ENCODE measurements at regions not wholly inside any gene's neighbourhood (a gene's known extent, or its start where the extent isn't known, plus 50 kb on each side); places are given as distances from the start of the nearest gene placed in this dataset.

DNA sequence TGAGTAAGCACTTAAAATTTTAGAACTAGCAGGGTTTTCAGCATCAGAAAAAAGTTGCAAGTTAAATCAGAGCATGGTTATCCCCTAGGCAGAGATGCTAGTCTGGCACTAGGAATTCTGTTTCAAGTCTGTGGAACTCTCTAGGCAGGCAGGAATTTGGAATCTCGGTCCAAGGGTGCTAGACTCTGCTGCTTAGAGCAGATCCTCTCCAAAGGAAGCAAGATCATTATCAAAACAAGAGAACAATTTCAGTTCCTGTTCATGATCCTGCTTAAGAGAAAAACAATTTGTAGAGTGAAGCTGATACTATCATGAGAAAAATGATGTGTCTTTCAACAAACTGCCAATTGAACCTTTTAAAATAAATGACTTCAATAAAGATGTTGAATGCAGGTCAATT lies 420.7 kb downstream of the KIF4B start:
- DNase-seq: no peak

DNA sequence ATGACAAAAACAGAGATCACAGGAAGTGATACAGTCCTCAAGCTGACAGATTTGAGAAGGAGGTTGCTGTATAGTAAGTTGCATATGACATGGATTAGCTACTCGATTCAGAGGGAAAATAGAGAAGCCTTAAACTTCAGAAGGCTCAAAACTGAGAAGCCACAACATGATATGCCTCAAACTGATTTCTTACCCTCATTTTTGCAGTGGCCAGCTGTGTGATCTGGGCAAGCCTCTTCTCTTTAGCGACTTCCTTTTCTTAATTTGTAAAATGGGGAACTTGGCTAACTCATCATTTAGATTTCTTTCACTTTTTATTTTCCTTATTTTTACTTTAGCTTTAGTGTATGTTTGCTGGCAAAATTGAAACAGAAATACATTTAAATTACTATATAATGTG lies 421.1 kb downstream of the KIF4B start:
- no peak for DNase-seq

DNA sequence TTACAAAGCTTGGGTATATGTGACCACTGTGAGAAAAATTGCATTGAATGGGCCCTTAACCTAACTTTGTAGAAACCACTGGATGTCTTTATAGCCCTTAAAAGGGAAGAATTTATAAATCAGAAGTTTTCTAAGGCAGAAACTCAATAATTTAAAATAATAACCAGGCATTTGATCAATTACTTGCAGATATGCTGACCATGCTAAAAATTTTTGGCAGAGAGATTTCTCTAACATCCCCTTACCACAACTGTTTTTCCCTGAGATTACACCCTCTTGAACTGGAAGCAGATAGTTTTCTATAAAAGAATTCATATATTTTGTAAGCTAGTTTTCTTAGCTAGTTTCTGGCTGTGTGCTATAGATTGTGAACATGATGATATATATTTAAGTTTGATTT lies 428.3 kb downstream of the KIF4B start:
- no peak for DNase-seq

DNA sequence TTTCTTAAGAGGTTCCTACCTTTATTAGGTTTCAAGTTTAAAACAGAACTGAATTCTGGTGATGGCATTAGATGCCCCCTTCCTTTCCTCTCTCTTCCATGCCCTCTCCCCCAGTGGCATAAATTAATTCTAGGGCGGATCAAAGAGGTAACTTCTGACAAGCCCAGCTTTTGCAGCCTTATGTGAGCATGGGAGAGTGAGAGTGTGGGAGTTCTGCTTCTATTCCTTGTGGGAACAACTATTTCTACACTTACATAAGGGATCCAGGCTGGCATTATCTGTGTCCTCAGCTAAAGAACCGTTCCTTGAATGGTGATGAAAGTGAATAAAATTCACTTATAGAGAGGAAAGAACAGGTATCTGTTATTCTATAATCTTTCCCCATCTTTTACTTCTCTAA lies 437.6 kb downstream of the KIF4B start:
- DNase-seq: no peak

DNA sequence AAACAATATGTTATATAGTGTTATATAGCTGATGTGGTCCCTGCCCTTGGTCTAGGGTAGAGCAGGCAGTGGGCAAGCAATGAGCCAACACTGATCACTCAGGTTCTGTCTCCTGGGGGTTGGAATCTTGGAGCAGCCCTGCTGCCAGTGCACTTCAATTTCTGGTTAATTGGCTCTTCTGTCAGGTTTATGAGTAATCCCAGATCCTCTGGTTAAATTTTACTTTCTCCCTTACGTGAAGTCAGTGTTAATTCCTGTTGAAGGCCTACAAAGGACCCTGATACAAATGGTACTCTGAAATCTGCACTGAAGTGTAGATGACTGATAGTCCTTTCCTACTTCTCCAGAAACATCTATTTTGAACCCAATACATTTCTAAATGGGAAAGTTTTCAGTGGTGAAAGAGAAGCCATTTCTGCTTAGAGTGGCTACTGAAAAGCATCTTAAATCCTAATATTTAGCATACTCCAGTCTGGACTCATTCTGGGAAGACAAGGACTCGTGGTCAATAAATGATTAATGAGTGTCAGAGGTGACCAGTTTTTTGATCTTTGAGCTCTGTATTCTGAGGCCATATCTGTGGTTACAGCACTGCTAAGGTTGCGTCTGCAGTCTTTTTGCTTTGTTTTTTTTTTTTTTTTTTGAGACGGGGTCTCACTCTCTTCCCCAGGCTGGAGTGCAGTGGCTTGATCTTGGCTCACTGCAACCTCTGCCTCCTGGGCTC lies 442.4 kb downstream of the KIF4B start:
- no peak for DNase-seq

DNA sequence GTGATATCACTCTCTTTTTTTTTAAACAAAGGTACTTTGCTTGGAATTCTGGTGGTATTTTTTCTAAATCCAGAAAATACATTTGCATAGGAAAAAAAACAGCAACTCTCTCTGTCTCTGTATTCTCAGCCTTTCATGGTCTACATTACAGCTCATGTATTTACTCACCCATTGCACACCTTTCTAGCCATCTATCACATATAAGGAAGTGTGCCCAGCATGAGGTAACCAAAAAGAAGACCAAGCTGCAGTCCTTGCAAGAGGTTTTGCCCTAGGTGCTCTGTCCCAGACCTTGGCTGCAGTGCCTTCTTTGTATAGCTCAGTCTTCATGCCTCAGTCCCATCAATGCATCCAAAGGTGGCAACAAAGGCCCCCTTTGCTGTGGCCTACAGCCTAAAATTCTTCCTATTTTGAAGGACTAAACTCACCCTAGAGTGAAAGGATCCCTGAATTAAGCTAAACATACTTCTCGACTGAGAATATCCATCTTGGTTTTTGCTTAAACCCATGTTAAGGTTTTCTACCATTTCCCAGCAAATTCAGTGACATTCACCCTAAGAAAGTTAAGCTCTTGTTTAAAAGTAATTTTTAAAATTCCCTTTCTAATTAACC lies 446.4 kb downstream of the KIF4B start:
- DNase-seq: no peak

DNA sequence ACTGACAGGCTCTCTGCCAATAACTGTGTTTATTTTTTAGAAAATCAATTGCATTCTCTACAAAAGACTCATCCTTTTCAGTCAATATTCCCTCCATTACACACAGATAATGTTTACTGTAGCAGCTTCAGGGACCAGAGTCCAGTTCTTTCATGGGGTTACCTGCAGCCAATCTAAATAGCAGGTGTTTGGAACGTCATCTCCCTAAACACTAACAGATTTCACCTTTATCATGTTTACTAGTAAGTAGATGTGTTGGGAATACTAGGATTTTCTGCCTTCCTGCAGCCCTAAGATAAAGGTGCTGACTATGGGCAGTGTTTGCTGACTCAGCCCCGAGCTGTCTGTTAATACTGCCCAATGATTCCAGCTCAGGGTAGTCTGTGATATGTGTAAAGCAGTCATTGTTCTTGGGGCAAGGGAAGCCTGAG lies 447.0 kb downstream of the KIF4B start:
- no peak for DNase-seq

DNA sequence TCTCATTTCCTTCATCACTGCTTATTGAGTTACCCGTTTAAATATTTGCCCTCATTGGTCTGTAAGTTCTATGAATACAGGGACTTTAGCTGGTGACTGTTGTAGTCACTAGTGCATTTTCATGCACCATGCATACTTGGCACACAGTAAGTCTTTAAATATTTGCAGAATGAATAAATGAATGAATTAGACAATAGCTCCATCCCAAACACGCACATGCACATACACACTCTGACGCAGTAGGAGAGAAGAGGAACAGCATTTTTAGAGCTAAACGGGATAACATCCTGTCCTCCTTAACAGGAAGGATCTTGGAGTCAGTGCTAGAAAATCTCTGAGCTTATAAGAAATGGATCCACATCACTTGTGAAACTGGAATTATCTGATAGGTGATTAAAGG lies 447.7 kb downstream of the KIF4B start:
- no peak for DNase-seq

DNA sequence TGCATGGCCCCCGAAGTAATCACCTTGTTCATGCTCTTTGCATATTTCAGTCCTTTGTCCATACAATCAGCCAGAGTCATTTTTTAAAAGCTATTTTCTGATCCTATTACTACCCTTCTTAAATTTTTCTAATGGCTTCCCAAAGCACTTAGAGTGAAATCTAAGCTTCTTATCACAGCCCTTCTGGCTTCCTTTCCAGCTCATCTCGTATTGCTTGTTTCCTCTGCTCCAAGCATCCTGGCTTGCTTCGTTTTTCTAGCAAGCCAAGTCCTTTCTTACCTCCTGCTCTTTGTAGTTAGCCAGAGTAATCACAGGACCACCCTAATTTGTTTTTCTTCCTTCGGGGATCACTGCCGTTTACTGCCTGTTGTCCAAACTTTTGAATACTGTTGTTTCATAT lies 453.3 kb downstream of the KIF4B start:
- no peak for DNase-seq

DNA sequence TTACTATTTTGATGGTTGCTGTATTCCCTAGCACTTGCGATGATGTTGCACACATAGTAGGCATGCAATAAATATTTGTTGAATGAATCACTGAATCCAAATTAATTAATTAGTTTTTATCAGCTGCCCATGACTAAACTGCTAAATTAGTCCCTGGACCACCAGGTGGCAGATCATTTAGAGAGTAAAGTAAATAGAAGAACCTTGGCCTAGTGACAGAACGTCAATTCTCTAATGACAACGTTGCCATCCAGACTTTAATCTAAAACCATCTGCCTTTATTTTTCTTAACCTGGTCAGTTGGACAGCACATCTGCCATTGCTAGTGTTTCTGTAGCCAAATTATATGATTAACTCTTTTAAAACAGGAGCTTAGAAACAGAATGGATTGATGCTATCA lies 457.5 kb downstream of the KIF4B start:
- DNase-seq: no peak

DNA sequence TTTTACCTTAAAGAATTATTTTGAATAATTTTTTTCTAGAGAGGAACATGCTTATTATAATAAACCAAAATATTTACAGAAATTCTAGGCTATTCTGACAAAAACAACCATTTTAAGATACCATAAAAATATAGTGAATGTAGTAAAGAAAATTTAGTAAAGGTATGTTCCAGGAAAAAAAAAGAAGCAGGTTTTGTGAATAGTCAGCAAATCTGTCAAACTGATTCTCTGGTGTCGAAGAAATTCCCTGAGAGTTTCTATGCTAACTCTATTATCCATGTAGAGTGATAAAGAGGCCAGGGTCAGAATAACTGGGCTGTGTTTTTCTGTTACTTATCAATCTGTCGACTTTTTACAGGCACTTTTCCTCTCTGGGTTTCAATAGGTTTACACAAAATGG lies 459.2 kb downstream of the KIF4B start:
- DNase-seq: no peak

DNA sequence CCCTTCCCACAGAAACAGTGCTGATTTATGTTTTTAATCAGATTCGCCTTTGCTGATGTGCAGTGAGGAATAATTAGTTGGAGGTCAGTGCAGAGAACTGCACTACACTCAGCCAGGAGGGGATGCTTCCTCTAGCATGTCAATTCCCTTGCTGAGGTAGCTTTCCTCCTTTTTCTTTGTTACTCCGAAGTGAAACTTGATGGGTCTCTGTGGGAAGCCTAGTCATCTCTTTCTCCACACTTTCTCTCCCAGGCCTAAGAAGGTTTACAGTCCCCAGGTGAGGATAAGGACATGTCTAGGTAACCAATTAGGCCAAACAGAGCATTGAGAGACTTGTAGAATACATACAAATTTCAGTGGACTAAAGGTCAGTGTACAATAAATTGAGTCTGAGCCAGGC lies 461.8 kb downstream of the KIF4B start:
- DNase-seq: no peak

DNA sequence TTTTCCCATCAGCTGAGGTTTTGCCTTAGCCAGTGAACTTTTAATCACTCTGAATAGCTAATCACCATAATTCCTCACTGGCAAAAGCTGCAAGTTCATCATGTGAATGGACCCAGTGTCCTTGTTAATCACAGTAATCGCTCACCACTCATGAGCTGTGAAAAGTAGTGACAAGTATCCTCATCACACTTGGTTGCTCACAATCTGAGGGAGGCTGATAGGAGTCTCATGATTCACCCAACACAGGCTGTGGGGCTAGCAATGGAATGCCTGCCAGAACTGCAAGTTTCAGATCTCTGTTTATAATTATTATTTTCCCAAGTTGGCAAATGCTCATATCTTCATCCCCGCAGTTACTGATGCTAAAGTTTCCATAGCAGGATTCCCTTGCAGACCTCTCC lies 467.2 kb downstream of the KIF4B start:
- no peak for DNase-seq

DNA sequence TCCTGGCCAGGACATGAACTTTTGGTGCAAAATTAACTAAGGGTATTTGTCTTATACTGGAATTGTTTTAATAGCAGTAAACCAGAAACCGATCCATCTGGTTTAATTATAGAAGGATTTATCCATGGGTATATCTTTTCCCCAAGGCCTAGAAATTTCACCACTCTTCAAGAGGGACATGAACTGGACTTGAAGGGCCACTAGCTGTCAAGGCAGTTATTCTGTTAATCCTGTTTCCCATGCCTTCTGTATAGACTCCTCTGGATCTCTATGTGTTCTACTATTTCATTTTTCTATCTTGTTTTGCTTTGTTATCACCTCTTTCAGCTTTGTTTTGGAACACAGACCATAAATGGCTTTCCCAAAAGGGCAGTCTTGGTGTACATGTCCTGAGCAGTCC lies 467.6 kb downstream of the KIF4B start:
- DNase-seq: no peak

DNA sequence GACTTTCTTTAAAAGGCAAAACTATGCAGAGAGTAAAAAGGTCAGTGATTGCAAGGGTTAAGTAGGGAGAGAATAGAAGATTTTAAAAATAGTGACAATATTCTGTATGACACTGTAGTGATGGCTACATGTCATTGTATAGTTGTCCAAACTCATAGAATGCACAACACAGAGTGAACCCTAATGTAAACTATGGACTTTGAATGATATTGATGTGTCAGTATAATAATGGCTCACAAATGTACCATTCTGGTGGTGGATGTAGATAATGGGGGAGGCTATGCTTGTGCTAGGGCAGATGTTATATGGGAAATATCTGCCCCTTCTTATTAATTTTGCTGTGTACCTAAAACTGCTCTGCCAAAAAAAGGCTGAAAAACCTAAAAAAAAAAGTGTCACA lies 468.9 kb downstream of the KIF4B start:
- DNase-seq: no peak

DNA sequence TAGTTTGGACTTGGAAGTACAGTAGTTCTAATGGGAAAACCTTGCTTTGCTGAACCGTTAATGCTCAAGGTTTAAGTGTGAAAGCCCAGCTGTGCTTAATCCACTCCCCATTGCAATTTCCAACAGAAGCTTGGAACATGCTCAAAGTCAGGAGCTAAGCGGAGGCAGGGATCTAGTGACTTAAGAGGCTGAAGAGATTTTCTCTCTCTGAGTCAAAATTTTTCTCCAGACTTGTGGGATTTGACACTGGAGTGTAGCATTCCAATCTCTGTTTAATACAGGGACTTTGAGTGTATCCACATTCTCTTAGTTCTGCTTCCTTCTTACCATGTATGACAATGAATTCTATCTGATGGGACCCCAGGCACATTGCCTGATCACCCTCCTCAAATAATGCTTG lies 471.8 kb downstream of the KIF4B start:
- no peak for DNase-seq

DNA sequence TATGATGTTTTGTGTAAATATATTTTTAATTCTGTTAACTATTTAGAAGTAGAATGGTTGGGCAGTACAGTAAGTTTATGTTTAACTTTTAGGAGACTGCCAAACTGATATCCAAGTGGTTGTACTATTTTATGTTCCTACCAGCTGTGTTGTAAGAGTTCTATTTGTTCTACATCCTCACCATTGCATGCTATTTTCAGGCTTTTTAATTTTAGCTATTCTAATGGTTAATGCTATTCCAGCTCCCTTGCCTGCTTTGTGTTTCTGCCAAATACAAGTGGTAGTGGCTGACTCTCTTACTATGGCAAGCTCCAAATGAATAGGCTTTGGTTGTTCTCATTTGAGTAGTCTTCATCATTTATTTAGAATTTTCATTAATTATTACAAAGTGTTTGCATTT lies 476.4 kb downstream of the KIF4B start:
- no peak for DNase-seq

DNA sequence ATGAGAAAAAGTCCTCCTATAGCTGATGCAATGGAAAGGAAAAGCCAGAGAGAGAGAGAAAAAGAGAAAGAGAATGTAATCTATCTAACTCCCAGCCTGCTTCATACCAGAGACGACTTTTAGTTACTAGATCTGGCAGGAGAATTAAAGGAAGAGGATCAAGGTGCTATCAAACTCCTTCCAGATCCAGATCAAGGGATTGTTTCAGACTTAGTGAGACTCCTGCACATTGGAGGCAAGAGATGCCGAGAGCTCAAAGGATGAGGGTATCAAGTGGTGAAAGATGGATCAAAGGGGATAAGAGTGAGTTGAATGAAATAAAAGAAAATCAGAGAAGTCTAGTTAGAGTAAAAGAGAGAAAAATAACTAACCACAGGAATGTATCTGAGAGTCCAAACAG lies 478.6 kb downstream of the KIF4B start:
- no peak for DNase-seq

DNA sequence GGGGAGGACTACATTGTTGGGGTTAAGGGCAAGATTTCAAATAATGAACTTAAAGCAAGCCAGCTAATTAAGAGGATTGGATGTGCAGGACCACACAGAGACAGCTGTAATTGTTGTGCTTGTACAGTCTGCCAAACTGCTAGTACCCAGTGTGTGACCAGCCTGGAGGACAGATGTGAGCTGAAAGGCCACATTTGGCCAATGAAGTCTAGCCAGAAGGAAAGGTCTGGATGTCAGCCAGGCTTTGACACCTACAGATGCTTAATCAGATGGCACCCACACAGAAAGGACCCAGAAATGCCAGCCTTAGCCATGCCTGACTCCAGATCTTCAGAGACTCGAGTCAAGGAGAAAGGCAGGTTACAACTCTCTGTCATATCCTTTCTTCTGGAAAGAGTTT lies 491.1 kb downstream of the KIF4B start:
- no peak for DNase-seq

DNA sequence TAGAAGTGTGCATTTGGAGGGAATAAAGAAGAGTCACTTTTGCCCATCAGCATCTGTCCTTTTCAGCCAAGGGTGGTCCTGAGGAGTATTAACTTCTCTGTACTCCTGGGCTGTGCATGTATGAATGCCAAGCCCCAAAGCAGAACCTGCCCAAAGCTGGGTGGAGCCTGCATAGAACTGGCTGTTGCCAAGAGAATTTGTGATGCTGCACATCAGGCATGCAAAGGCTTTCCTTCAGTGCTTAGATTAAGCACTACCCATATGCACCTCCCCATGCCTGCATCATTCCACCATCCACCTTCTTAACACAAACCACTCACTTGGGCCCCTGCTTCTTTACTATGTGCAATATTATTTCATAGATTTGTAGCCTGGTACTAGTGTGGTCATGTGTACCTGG lies 493.8 kb downstream of the KIF4B start:
- DNase-seq: no peak

DNA sequence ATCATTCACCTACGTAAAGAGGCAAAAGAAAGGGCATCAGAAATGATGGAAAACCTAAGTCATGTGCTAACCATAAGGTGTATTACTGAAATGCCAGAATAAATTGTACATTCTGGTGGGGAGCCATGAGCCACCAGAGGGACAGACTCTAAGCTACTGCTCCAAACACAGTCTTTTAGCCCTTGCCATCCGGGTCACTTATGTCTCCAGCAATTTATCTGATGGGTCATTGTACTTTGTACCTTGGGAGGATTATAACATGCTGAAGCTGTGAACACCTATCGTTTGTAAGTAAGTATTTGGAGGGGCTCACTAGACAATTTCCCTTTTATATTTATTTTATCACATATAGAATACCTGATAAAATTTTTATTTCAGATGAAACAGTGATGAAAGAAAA lies 495.1 kb downstream of the KIF4B start:
- DNase-seq: no peak

DNA sequence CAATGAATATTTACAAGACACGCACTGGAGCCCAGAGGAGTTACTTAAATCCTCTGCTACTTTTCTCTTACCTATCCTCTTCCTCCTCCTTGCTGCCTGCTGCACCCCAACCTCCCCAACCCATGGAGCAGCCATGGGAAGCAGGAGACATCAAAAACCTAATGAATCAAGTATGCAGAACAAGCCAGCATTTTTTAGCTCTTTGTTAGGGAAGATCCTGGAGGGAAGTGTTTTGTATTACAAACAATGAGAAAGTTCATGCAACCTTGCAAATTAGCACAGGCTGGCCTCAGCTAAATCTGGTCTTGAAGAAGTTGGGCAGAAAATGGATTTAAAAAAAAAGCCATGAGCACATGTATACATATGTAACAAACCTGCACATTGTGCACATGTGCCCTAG lies 498.8 kb downstream of the KIF4B start:
- DNase-seq: no peak

DNA sequence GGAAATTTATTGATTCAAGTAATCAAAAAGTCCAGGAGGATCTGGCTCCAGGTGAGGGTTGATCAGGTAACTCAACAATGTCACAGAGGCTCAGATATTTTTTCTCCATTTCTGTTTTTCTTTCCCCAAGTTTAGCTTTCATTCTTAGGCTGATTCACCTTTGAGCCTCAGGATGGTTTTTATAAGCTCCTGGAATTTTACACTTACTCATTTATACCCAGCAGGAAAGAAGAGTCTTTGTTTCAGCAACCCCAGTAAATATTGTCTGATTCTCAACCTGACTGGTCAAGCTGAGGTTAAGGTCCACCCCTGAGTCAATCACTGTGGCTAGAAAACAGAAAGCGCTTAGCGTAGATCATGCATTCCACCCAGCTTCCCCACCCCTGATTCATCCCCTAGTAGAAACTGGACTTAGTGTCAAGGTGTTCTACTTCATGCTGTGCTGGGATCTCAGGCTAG lies 500.6 kb downstream of the KIF4B start:
- DNase-seq: no peak

DNA sequence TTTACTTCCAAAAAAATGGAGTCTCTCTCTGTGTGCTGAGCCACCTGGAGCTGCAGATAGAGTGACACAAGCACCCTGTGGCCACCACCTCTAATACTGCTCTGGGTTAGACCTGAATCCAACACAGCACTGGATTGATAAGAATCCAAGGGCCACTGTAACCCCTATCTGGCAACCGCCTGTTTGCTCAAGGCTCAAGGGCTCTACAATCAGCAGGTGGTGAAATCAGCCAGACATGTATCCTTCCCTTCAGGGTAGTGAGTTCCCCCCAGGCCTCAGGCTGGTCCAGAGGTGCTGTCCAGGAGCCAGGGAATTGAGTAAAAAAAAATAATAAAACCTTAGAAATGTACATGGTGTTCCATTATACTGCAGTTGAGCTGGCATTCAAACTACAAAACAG lies 509.0 kb downstream of the KIF4B start:
- no peak for DNase-seq

DNA sequence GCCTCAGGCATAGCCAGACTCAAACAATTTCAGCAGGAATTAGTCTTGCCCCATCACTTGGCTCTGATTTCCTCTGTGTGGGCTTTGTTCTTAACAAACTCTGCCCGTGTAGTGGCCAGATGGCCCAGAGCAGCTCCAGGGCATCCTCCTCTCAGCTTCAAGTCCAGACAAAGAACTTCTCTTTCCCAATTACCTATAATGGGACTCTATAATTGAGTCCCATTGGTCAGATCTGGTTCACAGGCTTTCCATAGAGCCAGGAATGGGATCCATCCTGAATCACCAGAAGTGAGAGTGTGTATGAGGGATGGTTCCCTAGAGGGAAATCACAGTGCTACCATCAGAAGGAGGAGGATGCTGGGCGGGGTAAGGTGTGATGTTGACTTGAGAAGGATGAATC lies 515.8 kb downstream of the KIF4B start:
- DNase-seq: no peak
